A549 (cell line): ENCODE measurements at regions not wholly inside any gene's neighbourhood (a gene's known extent, or its start where the extent isn't known, plus 50 kb on each side); places are given as distances from the start of the nearest gene placed in this dataset.

Source experiments
- ATAC-seq, 2 experiments: fragments of 200-7000 bp in 1 of 2; fragments of >200 bp in 1 of 2; cut with Nextera tagmentation in 1 of 2; cut with Tn5 transposase in 1 of 2; 3 replicates each; pipeline versions ENCODE4 v1.8.0 to v1.9.1; 2018 to 2020; ENCODE audit warnings: mild to moderate bottlenecking in 1 of 2, moderate library complexity in 1 of 2
- CTCF ChIA-PET: fragments of 300-600 bp; sonication (Branson Sonifier 250); formaldehyde crosslinking; extraction: SDS; loops from one replicate; lab custom pipeline; 2021; ENCODE audit warnings: antibody characterized with exemption, inconsistent platforms; lab: Yijun Ruan, JAX
- POLR2A ChIA-PET: fragments of 350-600 bp; formaldehyde crosslinking; extraction: SDS; loops from one replicate; lab custom pipeline; 2021; ENCODE audit warnings: antibody characterized with exemption, inconsistent platforms; lab: Yijun Ruan, JAX
- DNase-seq, 2 experiments: peaks; one replicate each; pipeline versions ENCODE4 v3.0.0 to v3.0.0-alpha.2; 2011 to 2016; ENCODE audit warnings: low read depth in 1 of 2, low spot score in 1 of 2
- FAIRE-seq: peaks from 2 replicates; lab custom pipeline; 2011; peaks lifted over from hg19 to GRCh38; lab: Jason Lieb, UNC
- H3K27ac ChIP-seq, 2 experiments: fragments of >200 bp; sonication (Bioruptor Twin); formaldehyde crosslinking; 3 replicates each; pipeline ENCODE4 v1.5.1; 2016 to 2017
- H3K4me1 ChIP-seq: fragments of >200 bp; sonication (Bioruptor Twin); formaldehyde crosslinking; 3 replicates; pipeline ENCODE4 v1.6.1; 2016
- H3K4me2 ChIP-seq: fragments of >200 bp; sonication (Bioruptor Twin); formaldehyde crosslinking; 3 replicates; pipeline ENCODE4 v1.6.1; 2016
- H3K4me3 ChIP-seq: fragments of >200 bp; sonication (Bioruptor Twin); formaldehyde crosslinking; 3 replicates; pipeline ENCODE4 v1.5.1; 2016
- H3K9me3 ChIP-seq: fragments of >200 bp; sonication (Bioruptor Twin); formaldehyde crosslinking; 3 replicates; pipeline ENCODE4 v1.6.1; 2016
- ATOH8 ChIP-seq: fragments of 250-450 bp; sonication (Bioruptor Pico); IDR thresholded peaks from 2 replicates; pipeline ENCODE4 v1.5.0; 2020; ENCODE audit warnings: low read depth, mild to moderate bottlenecking, moderate library complexity
- CBX8 ChIP-seq: fragments of 200-600 bp; sonication (generic); IDR thresholded peaks from 2 replicates; pipeline ENCODE4 v1.6.1; 2016
- CEBPB ChIP-seq, 2 experiments: fragments of >200 bp in 1 of 2; sonication (Bioruptor Twin) in 1 of 2; formaldehyde crosslinking in 1 of 2; IDR thresholded peaks; 2 replicates each; pipeline ENCODE4 v1.6.1; 2012 to 2016
- CHD2 ChIP-seq: fragments of 150-350 bp; IDR thresholded peaks from 2 replicates; pipeline ENCODE4 v1.6.1; 2014; ENCODE audit warnings: low read length; ENCODE audit not compliant: partially characterized antibody
- CHD4 ChIP-seq: fragments of 200-600 bp; sonication (generic); IDR thresholded peaks from 2 replicates; pipeline ENCODE4 v1.6.1; 2016; ENCODE audit warnings: antibody characterized with exemption, mild to moderate bottlenecking, borderline replicate concordance
- CTCF ChIP-seq: fragments of >200 bp; sonication (Bioruptor Twin); formaldehyde crosslinking; IDR thresholded peaks from 3 replicates; pipeline ENCODE4 v1.5.1; 2016
- EHMT2 ChIP-seq: fragments of 200-600 bp; sonication (generic); IDR thresholded peaks from 2 replicates; pipeline ENCODE4 v1.6.1; 2016; ENCODE audit warnings: antibody characterized with exemption, low read depth, mild to moderate bottlenecking, moderate library complexity
- ELK1 ChIP-seq: fragments of 150-350 bp; IDR thresholded peaks from 2 replicates; pipeline ENCODE4 v1.6.1; 2014; ENCODE audit warnings: low read depth, mild to moderate bottlenecking, low read length
- EP300 ChIP-seq, 2 experiments: fragments of >200 bp; sonication (Bioruptor Twin); formaldehyde crosslinking; IDR thresholded peaks; 2 replicates in 1 of 2; 3 replicates in 1 of 2; pipeline ENCODE4 v1.6.1; 2016 to 2017
- ESRRA ChIP-seq: fragments of 150-350 bp; IDR thresholded peaks from 2 replicates; pipeline ENCODE4 v1.6.1; 2014; ENCODE audit warnings: mild to moderate bottlenecking, low read length, borderline replicate concordance
- GATA3 ChIP-seq: IDR thresholded peaks from 2 replicates; pipeline ENCODE4 v1.6.1; 2012; ENCODE audit warnings: borderline replicate concordance
- HEYL ChIP-seq: fragments of 250-450 bp; sonication (Bioruptor Pico); IDR thresholded peaks from 2 replicates; pipeline ENCODE4 v1.8.0; 2021; ENCODE audit warnings: mild to moderate bottlenecking, moderate library complexity
- HOXA7 ChIP-seq: fragments of 250-450 bp; sonication (Bioruptor Pico); IDR thresholded peaks from 2 replicates; pipeline ENCODE4 v1.5.0; 2020; ENCODE audit warnings: mild to moderate bottlenecking, moderate library complexity
- HOXB13 ChIP-seq: fragments of 250-450 bp; sonication (Bioruptor Pico); IDR thresholded peaks from 2 replicates; pipeline ENCODE4 v1.5.0; 2020; ENCODE audit warnings: low read depth, mild to moderate bottlenecking, moderate library complexity
- KDM1A ChIP-seq: fragments of 200-600 bp; sonication (generic); IDR thresholded peaks from 2 replicates; pipeline ENCODE4 v1.6.1; 2016; ENCODE audit warnings: low read depth, mild to moderate bottlenecking
- MAFK ChIP-seq: fragments of 450-650 bp; IDR thresholded peaks from 2 replicates; pipeline ENCODE4 v1.6.1; 2014; ENCODE audit not compliant: partially characterized antibody
- MYC ChIP-seq: IDR thresholded peaks from 2 replicates; pipeline ENCODE4 v1.6.1; 2012; ENCODE audit warnings: mild to moderate bottlenecking, inconsistent platforms, low read length, improper control_type of control experiment, borderline replicate concordance
- NR3C1 ChIP-seq: fragments of >200 bp; sonication (Bioruptor Twin); formaldehyde crosslinking; IDR thresholded peaks from 3 replicates; pipeline ENCODE4 v1.6.1; 2017
- PBX3 ChIP-seq: IDR thresholded peaks from 2 replicates; pipeline ENCODE4 v1.6.1; 2012
- PHF8 ChIP-seq: fragments of 200-600 bp; sonication (generic); IDR thresholded peaks from 2 replicates; pipeline ENCODE4 v1.6.1; 2016; ENCODE audit warnings: low read depth, mild to moderate bottlenecking, antibody characterized with exemption, moderate library complexity, borderline replicate concordance
- POLR2AphosphoS2 ChIP-seq: conservative IDR thresholded peaks from 2 replicates; pipeline ENCODE4 v1.6.1; 2012; ENCODE audit warnings: low read length, improper control_type of control experiment, inconsistent platforms
- RCOR1 ChIP-seq: fragments of 150-350 bp; IDR thresholded peaks from 2 replicates; pipeline ENCODE4 v1.6.1; 2014; ENCODE audit warnings: antibody characterized with exemption, low read length, low read depth
- ZC3H11A ChIP-seq: fragments of 450-650 bp; IDR thresholded peaks from 2 replicates; pipeline ENCODE4 v1.6.1; 2014; ENCODE audit warnings: antibody characterized with exemption, mild to moderate bottlenecking
- WGBS: methylation state at CpG from one replicate; pipeline ENCODE4 v1.1.6; 2017; ENCODE audit errors: missing lambda C conversion rate; 5-methylcytosine and 5-hydroxymethylcytosine counted together
- TF ChIP-seq, protein P1 (sequence below): fragments of 200-600 bp; sonication (generic); IDR thresholded peaks from 2 replicates; pipeline ENCODE4 v1.6.1; 2016; ENCODE audit warnings: antibody characterized with exemption, mild to moderate bottlenecking, moderate library complexity

- Histone ChIP-seq H3K4me1 (no peaks in the 10 kb centered on the region), H3K9me3 (no peaks in the 10 kb centered on the region; the same call in 2 of the 3 replicates)
- no peak for ATAC-seq
- WGBS = 3% methylated on average over 2 of the region's 2 CpGs
- TF ChIP-seq GATA3 = no peak
- no peak for TF ChIP-seq HOXA7 (CRISPR knock-in tag)
- TF ChIP-seq EP300 (IDR thresholded peaks at IDR 0.05) = no peak
- TF ChIP-seq POLR2AphosphoS2 = no peak
- TF ChIP-seq KDM1A = no peak
- TF ChIP-seq EHMT2 = no peak
- TF ChIP-seq CEBPB (IDR thresholded peaks at IDR 0.05) = no peak
- TF ChIP-seq HEYL = no peak
- TF ChIP-seq ESRRA = no peak
- no peak for TF ChIP-seq CHD4
- no peak for TF ChIP-seq NR3C1
- no peak for TF ChIP-seq MAFK
- no peak for TF ChIP-seq MYC
- TF ChIP-seq ELK1 = no peak
- no peak for TF ChIP-seq PBX3
- no peak for TF ChIP-seq CTCF
- TF ChIP-seq ATOH8 (CRISPR knock-in tag) = no peak
- TF ChIP-seq, all 56 proteins: peak for 0
- FAIRE-seq = no peak
- H3K27ac ChIP-seq = no peak overlapping the region
- H3K4me2 ChIP-seq = no peak overlapping the region
- CTCF ChIA-PET = no interaction called here
- DNase-seq = no peak
- POLR2A ChIA-PET = no interaction called here
- H3K4me3 ChIP-seq = no peak overlapping the region
These were observed 713.8 kb upstream of the MEF2C start for GRCh38 chr5:89596821-89597220.

DNA sequence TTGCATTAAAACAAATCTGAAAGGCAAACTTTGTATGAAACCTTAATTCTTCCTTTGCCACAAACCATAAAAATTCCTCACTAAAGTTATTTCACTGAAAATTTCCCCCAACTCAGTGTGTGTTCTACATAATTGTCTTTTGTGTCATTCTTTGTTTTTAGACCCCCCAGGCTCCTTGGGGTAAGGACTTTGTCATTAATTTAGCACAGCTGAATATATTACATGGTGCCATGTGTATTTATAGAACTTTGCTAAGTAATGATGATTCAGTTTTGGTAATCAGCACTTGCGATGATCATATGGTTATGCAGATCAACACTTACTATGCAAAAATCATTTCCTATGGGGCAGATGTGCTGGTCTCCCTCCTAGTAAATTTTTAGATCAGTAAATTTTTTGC, 712.1 kb upstream of the MEF2C start:
- ATAC-seq = no peak

More for the DNA sequence above, 712.1 kb upstream of the MEF2C start:
- TF ChIP-seq ZC3H11A = no peak
- TF ChIP-seq, protein P1, sequence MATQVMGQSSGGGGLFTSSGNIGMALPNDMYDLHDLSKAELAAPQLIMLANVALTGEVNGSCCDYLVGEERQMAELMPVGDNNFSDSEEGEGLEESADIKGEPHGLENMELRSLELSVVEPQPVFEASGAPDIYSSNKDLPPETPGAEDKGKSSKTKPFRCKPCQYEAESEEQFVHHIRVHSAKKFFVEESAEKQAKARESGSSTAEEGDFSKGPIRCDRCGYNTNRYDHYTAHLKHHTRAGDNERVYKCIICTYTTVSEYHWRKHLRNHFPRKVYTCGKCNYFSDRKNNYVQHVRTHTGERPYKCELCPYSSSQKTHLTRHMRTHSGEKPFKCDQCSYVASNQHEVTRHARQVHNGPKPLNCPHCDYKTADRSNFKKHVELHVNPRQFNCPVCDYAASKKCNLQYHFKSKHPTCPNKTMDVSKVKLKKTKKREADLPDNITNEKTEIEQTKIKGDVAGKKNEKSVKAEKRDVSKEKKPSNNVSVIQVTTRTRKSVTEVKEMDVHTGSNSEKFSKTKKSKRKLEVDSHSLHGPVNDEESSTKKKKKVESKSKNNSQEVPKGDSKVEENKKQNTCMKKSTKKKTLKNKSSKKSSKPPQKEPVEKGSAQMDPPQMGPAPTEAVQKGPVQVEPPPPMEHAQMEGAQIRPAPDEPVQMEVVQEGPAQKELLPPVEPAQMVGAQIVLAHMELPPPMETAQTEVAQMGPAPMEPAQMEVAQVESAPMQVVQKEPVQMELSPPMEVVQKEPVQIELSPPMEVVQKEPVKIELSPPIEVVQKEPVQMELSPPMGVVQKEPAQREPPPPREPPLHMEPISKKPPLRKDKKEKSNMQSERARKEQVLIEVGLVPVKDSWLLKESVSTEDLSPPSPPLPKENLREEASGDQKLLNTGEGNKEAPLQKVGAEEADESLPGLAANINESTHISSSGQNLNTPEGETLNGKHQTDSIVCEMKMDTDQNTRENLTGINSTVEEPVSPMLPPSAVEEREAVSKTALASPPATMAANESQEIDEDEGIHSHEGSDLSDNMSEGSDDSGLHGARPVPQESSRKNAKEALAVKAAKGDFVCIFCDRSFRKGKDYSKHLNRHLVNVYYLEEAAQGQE = no peak
- no peak for TF ChIP-seq CHD2
- no peak for TF ChIP-seq HEYL
- TF ChIP-seq PHF8 = no peak
- no peak for TF ChIP-seq RCOR1
- no peak for TF ChIP-seq HOXB13 (CRISPR knock-in tag)
- TF ChIP-seq CBX8 = no peak
- no peaks in the 10 kb centered on the region; the same call in 2 of the 3 replicates for H3K9me3 ChIP-seq
- no peaks in the 10 kb centered on the region for H3K4me1 ChIP-seq
- DNase-seq (no peak), FAIRE-seq (no peak)
- POLR2A ChIA-PET = no interaction called here
- H3K4me3 ChIP-seq = no peak overlapping the region
- 94% methylated on average over 1 of the region's 1 CpG for WGBS
- H3K27ac ChIP-seq = no peak overlapping the region
- H3K4me2 ChIP-seq = no peak overlapping the region
- CTCF ChIA-PET = no interaction called here
